A673 (cell line): ENCODE measurements at regions not wholly inside any gene's neighbourhood (a gene's known extent, or its start where the extent isn't known, plus 50 kb on each side); places are given as distances from the start of the nearest gene placed in this dataset.

Source experiments
- EZH2 ChIP-seq: fragments of 200-600 bp; sonication (generic); IDR thresholded peaks from 2 replicates; pipeline ENCODE4 v1.6.1; 2017; ENCODE audit warnings: borderline replicate concordance, low read depth, mild to moderate bottlenecking, mixed read lengths, antibody characterized with exemption, low read length; ENCODE audit not compliant: poor library complexity, severe bottlenecking
- TF ChIP-seq, protein P1 (sequence below): fragments of 300-800, 200-600 bp; sonication (generic); conservative IDR thresholded peaks from 2 replicates; pipeline ENCODE4 v1.5.1; 2017; ENCODE audit warnings: low read depth, mild to moderate bottlenecking, antibody characterized with exemption, low read length, moderate library complexity, mixed read lengths

DNA sequence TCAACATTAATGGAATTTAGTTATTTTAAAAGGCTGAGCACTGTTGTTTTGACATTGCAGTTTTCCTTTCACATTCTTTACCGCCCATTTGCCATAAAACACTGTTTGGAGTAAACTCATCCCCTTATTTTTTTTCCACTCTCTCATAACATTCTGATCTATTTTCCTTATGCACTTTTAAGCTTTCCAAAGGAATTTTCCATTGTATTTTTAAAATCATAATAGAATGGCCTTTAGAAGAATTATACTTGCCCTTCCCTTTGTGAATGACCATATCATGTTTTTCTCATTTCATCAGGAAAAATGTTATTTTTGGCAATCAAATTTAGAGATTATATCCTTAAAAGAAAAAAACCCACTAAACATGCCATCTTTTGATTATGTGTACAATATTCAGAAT, 1074.2 kb downstream of the STIM2 start:
- TF ChIP-seq, protein P1, sequence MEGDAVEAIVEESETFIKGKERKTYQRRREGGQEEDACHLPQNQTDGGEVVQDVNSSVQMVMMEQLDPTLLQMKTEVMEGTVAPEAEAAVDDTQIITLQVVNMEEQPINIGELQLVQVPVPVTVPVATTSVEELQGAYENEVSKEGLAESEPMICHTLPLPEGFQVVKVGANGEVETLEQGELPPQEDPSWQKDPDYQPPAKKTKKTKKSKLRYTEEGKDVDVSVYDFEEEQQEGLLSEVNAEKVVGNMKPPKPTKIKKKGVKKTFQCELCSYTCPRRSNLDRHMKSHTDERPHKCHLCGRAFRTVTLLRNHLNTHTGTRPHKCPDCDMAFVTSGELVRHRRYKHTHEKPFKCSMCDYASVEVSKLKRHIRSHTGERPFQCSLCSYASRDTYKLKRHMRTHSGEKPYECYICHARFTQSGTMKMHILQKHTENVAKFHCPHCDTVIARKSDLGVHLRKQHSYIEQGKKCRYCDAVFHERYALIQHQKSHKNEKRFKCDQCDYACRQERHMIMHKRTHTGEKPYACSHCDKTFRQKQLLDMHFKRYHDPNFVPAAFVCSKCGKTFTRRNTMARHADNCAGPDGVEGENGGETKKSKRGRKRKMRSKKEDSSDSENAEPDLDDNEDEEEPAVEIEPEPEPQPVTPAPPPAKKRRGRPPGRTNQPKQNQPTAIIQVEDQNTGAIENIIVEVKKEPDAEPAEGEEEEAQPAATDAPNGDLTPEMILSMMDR: no peak
- TF ChIP-seq EZH2: no peak
